ENCODE measurements at regions not wholly inside any gene's neighbourhood (a gene's known extent, or its start where the extent isn't known, plus 50 kb on each side); places are given as distances from the start of the nearest gene placed in this dataset.

GRCh38 chr6:105596284-105596755, 193.4 kb upstream of the PREP start:
- TF ChIP-seq EZH2 (IDR thresholded peaks at IDR 0.05; ENCODE audit: low read depth) (no peak), CTCF (conservative IDR thresholded peaks at IDR 0.05) (no peak)

All from PC-9 (cell line).